Forelimb muscle (tissue), 1 donor: ENCODE measurements at regions not wholly inside any gene's neighbourhood (a gene's known extent, or its start where the extent isn't known, plus 50 kb on each side); places are given as distances from the start of the nearest gene placed in this dataset.

Source experiments
- DNase-seq: peaks from one replicate; pipeline ENCODE4 v3.0.0-alpha.2; 2013; ENCODE audit warnings: low read depth

GRCh38 chr21:40985370-40985769 lies 138.4 kb upstream of the DSCAM start:
- DNase-seq, result no peak

GRCh38 chr21:40990366-40990765 lies 143.4 kb upstream of the DSCAM start:
- no peak for DNase-seq

GRCh38 chr21:40997831-40998230 lies 150.9 kb upstream of the DSCAM start:
- no peak for DNase-seq

- no peak for DNase-seq
Observed at GRCh38 chr21:41000838-41001237, 153.9 kb upstream of the DSCAM start.

GRCh38 chr21:41006636-41007035 lies 159.7 kb upstream of the DSCAM start:
- no peak for DNase-seq

- DNase-seq, result no peak
Observed at GRCh38 chr21:41008351-41008750, 159.6 kb upstream of the BACE2 start.

GRCh38 chr21:41008974-41009373 lies 159.0 kb upstream of the BACE2 start:
- no peak for DNase-seq

- no peak for DNase-seq
Observed at GRCh38 chr21:41009398-41010100, 158.4 kb upstream of the BACE2 start.

- no peak for DNase-seq
Observed at GRCh38 chr21:41010101-41010435, 157.9 kb upstream of the BACE2 start.

GRCh38 chr21:41011098-41011731 lies 156.7 kb upstream of the BACE2 start:
- DNase-seq, result peak; percentile 53

- DNase-seq, result peak; percentile 67
Observed at GRCh38 chr21:41011951-41012366, 156.0 kb upstream of the BACE2 start.

GRCh38 chr21:41012425-41012824 lies 155.5 kb upstream of the BACE2 start:
- no peak for DNase-seq

GRCh38 chr21:41016472-41016871 lies 151.5 kb upstream of the BACE2 start:
- DNase-seq, result no peak

GRCh38 chr21:41018431-41018830 lies 149.5 kb upstream of the BACE2 start:
- DNase-seq, result no peak

- no peak for DNase-seq
Observed at GRCh38 chr21:41023936-41024335, 144.0 kb upstream of the BACE2 start.

- DNase-seq, result no peak
Observed at GRCh38 chr21:41024341-41024740, 143.6 kb upstream of the BACE2 start.

GRCh38 chr21:41024746-41025254 lies 143.2 kb upstream of the BACE2 start:
- no peak for DNase-seq

GRCh38 chr21:41029571-41029970 lies 138.4 kb upstream of the BACE2 start:
- no peak for DNase-seq

- DNase-seq, result no peak
Observed at GRCh38 chr21:41031701-41032220, 136.2 kb upstream of the BACE2 start.

- no peak for DNase-seq
Observed at GRCh38 chr21:41032541-41032940, 135.4 kb upstream of the BACE2 start.

GRCh38 chr21:41037212-41037611 lies 130.7 kb upstream of the BACE2 start:
- DNase-seq, result no peak

- no peak for DNase-seq
Observed at GRCh38 chr21:41037936-41038335, 130.0 kb upstream of the BACE2 start.

- no peak for DNase-seq
Observed at GRCh38 chr21:41043014-41043413, 124.9 kb upstream of the BACE2 start.
